Motor neuron (in vitro differentiated cells): ENCODE measurements at regions not wholly inside any gene's neighbourhood (a gene's known extent, or its start where the extent isn't known, plus 50 kb on each side); places are given as distances from the start of the nearest gene placed in this dataset.
A peak's percentile ranks its signal among the peaks of the same experiment; 100 is the strongest.

Source experiments
- ATAC-seq, 8 experiments: fragments of 200-7000 bp; cut with Tn5 transposase; replicated peaks in 6 of 8; 2 replicates each; pipeline ENCODE4 v1.8.0; 2021; ENCODE audit warnings: mild to moderate bottlenecking in 8 of 8, moderate library complexity in 8 of 8
- H3K27ac ChIP-seq, 2 donors: fragments of 250-450 bp; sonication (Bioruptor Pico); 2 replicates each; pipeline ENCODE4 v1.9.0; 2021; ENCODE audit warnings: antibody characterized with exemption in 2 of 2, mild to moderate bottlenecking in 2 of 2, moderate library complexity in 1 of 2
- H3K4me1 ChIP-seq, 2 donors: fragments of 250-450 bp; sonication (Bioruptor Pico); replicated peaks in 1 of 2; 2 replicates each; pipeline ENCODE4 v1.6.1; 2021; ENCODE audit warnings: antibody characterized with exemption in 2 of 2, mild to moderate bottlenecking in 2 of 2, moderate library complexity in 1 of 2
- H3K4me3 ChIP-seq, 5 donors: fragments of 250-450 bp; sonication (Bioruptor Pico); 2 replicates each; pipeline ENCODE4 v1.9.0; 2021; ENCODE audit warnings: antibody characterized with exemption in 5 of 5, mild to moderate bottlenecking in 5 of 5, moderate library complexity in 4 of 5
- WGBS, 10 experiments: fragments of 450-650 bp; shearing (Covaris generic); methylation state at CpG; one replicate each; pipeline ENCODE4 v1.0.0; 2022; 5-methylcytosine and 5-hydroxymethylcytosine counted together
- in situ Hi-C, 9 experiments: fragments of 400-800 bp; cut with MboI; loops; one replicate each; pipeline ENCODE4 v1.15.0; 2021; ENCODE audit warnings: low sequenced_read_pairs in 9 of 9, low pct_unique_long_range_greater_than_20kb in 2 of 9; ENCODE audit not compliant: unreplicated experiment in 9 of 9

DNA sequence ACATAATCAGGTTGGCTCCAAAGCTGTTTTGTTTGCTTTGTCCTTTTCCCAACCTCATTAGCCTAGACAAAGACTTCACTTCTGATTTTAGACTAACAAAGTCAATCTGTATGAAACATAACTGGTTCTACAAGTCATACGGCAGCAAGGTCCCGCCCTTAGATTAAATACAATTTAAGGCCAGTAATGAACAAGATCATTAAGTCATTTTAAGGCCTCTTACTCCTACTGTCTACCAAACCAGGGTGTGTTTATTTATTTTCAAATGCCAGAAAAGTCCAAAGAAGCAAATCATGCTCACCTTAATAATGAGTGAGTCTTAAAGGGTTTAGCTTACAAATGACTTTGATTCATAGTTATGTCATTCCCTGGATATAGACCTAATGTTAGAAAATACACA, 148.4 kb upstream of the ACVR2A start:
- 32 to 100% (median 100%) methylated on average over 1 to 2 of the region's 2 CpGs; no CpG with 5 or more reads in 3 of the 10 experiments for WGBS, 10 experiments
- Histone ChIP-seq H3K4me1 (peaks cover 0 to 3% of the 10 kb centered on the region in 2 donors), H3K27ac (no peak overlapping the region), H3K4me3 (no peak overlapping the region)
- no peak for ATAC-seq
- in situ Hi-C loops = no loop called here

DNA sequence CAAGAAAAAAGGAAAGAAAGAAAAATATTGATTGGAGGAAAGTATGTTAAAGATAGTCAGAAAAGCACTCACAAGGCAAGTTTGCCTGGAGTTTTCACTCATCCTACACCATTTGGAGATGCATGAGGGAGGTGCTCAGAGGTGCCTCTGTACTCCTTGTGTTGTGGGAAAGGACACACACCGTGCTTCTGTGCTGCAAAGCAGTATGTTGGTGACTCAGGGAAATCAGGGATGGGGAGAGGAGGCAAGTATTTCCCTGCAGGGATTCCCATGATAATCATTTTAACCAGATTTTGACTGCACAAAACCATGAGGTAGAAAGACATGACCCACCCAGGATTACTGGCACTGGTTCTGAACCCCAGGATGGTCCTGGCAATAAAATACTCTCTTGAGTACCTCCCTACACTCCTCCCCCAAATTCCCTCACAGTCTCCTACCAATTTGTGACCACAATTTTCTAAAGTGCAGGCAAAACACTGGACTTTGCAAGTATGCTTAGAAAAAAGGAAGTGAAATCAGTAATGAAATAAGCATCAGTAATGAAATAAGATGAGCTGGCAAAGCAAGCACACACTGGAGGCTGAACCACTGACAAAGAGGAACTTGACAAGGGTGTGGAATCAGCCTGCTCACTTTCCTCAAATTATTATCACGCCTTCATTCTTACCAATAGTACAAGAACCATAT, 155.5 kb upstream of the ACVR2A start:
- Histone ChIP-seq H3K4me1 (no peaks in the 10 kb centered on the region), H3K27ac (no peak overlapping the region), H3K4me3 (no peak overlapping the region)
- 0 to 100% (median 56%) methylated on average over 1 to 2 of the region's 2 CpGs; no CpG with 5 or more reads in 1 of the 10 experiments for WGBS, 10 experiments
- ATAC-seq = peak in 3 of 8 experiments; percentile 10 to 85 (median 65)
- in situ Hi-C loops = no loop called here

DNA sequence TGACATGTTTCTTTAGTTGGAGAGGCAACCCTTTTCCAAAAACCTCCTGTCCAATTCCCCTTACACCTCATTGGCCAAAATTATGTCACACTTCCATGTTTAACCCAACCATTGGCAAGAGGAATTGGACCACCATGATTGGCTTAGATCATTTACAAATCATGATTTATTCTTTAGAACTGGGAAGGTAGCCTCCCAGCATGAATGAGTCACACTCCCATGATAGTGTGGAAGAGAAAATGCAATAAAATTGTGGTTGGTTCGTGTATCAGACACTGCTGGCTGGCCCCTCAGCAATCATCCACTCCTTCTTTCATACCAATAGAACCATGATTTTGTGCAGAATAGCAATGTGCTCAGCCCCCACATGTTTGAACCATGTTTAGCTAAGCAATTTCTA, 156.6 kb upstream of the ACVR2A start:
- ATAC-seq = peak in 2 of 8 experiments; percentile 72 to 91
- no peak overlapping the region for H3K4me3 ChIP-seq
- H3K27ac ChIP-seq = no peak overlapping the region
- no peaks in the 10 kb centered on the region for H3K4me1 ChIP-seq
- in situ Hi-C loops = no loop called here
- WGBS, 10 experiments = 0 to 88% (median 55%) methylated on average over 1 of the region's 1 CpG; no CpG with 5 or more reads in 4 of the 10 experiments

DNA sequence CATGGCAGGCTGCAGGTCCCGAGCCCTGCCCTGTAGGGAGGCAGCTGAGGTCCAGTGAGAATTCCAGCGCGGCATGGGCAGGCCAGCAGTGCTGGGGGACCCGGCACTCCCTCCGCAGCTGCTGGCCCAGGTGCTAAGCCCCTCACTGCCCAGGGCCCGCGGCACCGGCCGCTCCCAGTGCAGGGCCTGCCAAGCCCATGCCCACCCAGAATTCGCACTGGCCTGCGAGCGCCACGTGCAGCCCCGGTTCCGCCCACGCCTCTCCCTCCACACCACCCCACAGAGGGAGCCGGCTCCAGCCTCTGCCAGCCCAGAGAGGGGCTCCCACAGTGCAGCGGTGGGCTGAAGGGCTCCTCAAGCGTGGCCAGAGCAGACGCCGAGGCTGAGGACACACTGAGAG, 158.5 kb upstream of the ACVR2A start:
- no peaks in the 10 kb centered on the region for H3K4me1 ChIP-seq
- no peak overlapping the region for H3K4me3 ChIP-seq
- in situ Hi-C loops = no loop called here
- ATAC-seq = no peak
- 100% methylated on average over 1 of the region's 21 CpGs; no CpG with 5 or more reads in 9 of the 10 experiments for WGBS, 10 experiments
- H3K27ac ChIP-seq = no peak overlapping the region

DNA sequence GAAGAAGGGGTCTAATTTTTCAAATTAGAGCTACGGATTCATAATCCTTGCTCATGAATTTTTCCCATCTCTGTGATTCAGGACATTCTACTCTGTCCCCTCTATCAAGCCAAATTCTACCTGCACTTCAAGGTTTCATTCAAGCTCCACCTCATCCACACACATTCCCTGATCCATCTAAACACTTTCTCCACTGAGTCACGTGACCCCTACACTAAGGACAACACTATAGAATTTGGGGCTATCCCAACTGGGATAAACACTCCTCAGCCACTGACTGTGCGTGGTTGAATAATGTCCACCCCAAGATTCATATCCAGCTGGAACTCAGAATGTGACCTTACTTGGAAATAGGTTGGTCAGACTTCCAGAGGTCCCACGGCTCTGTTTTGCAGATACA, 159.9 kb upstream of the ACVR2A start:
- Histone ChIP-seq H3K27ac (no peak overlapping the region), H3K4me3 (no peak overlapping the region), H3K4me1 (peaks cover 4 to 6% of the 10 kb centered on the region in 2 donors)
- in situ Hi-C loops = no loop called here
- no peak for ATAC-seq
- WGBS, 10 experiments = 0 to 83% (median 50%) methylated on average over 1 to 4 of the region's 4 CpGs; no CpG with 5 or more reads in 3 of the 10 experiments

DNA sequence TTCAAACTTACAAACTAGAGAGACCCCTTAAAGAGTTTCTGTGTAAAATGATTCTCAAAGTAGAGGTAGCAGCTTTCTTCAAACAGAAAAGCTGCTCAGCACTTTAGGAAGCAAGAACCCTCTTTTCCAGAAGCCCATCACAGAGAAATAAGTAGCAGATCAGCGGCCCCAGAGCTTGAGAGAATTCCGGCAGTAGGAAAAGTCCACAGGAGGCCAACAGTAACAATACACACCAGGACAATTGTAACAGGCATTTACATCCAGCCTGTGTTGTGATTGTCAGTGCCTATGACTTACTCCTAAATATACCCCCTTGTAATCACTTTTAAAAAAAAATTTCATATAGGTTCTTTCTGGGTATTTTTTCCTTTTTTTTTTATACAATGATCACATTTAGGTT, 161.4 kb upstream of the ACVR2A start:
- in situ Hi-C loops = no loop called here
- no peak for ATAC-seq
- H3K27ac ChIP-seq = no peak overlapping the region
- H3K4me3 ChIP-seq = no peak overlapping the region
- WGBS, 10 experiments = 47 to 79% (median 65%) methylated on average over 2 of the region's 2 CpGs; no CpG with 5 or more reads in 4 of the 10 experiments
- H3K4me1 ChIP-seq = peaks cover 4 to 13% of the 10 kb centered on the region in 2 donors

DNA sequence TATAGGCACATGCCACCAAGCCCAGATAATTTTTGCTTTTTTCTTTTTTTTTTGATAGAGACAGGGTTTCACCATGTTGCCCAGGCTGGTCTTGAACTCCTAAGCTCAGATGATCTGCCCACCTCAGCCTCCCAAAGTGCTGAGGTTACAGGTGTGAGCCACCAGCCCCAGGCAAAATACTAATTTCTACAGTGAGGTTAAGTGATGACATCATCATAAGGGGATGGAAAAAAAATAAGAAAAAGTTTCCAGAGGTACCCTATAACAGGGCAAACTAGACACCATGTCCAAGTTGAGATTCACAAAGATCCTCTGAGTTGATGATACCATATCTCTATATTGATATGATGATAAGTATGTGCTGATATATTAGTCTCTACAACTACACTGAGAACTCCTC, 163.7 kb upstream of the ACVR2A start:
- Histone ChIP-seq H3K4me3 (no peak overlapping the region), H3K27ac (no peak overlapping the region), H3K4me1 (peaks cover 4 to 13% of the 10 kb centered on the region in 2 donors)
- ATAC-seq = no peak
- in situ Hi-C loops = no loop called here

DNA sequence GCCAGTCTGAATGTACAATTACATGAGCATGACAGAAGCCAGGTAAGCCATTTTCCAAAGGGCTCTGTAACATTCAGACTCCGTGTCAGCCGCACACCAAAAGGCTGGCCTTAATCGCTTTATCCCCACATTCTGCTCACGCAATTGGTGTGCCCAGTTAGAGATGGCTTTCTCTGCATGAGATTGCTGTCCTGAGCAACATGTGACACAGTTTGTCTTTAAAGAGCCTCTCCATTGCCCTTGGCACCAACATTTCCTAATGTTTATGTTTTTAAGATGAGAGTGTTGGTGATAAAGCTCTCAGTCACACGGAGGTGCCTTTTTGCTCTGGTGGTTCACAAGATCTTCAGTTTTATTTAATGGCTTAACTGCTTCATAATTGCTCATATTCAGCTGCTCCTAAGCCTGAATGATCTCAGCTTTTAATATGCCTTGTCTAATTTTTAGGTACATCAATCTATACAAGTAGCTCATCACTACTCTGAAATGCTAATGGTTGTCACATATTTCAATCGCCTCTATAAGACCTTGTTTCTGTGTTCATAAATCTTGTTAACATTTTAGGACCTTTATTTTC, 164.8 kb upstream of the ACVR2A start:
- ATAC-seq = peak in 5 of 8 experiments; percentile 70 to 91 (median 74)
- 45 to 100% (median 71%) methylated on average over 1 to 6 of the region's 6 CpGs; no CpG with 5 or more reads in 1 of the 10 experiments for WGBS, 10 experiments
- in situ Hi-C loops = no loop called here
- H3K4me1 ChIP-seq = peaks cover 4 to 13% of the 10 kb centered on the region in 2 donors
- H3K27ac ChIP-seq = peak overlapping the region in 1 of 2 donors; percentile 15
- H3K4me3 ChIP-seq = no peak overlapping the region

DNA sequence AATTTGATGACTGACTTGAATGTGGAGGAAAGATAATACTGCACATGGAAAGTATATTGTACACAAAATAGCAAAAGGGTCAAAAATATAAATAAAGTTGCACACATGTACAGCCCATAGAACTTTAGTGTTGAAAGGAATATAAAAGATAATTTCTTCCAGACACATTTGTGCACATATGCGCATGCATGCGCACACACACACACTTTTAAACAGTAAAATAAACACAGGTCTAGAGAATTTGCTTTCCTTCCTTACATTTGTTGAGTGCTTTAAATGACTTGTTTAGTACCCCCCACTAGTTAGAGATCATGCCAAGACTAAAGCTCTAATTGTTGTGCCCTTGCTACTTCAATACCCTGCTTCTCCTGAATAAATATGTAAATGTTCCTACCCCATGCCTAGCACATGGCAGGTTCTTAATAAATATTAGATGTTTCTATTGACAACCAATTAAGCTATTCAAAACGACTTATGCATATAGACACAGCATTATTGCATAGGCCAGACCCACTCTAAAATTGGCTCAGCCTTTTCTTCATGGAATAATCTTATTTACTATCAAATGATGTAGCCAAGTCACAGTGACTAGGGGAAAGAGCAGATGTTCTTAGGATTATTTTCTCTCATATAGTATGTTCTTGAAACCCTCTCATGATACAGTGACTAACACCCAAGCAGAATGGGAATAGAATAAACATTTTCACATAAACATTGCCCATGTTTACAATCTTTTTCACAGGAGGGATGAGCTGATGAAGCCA, 165.5 kb upstream of the ACVR2A start:
- peak; percentile 7 to 89 (median 42) for ATAC-seq
- in situ Hi-C loops = no loop called here
- H3K4me3 ChIP-seq = no peak overlapping the region
- H3K4me1 ChIP-seq = peaks cover 4 to 13% of the 10 kb centered on the region in 2 donors
- peak overlapping the region in 1 of 2 donors; percentile 15 for H3K27ac ChIP-seq
- 20 to 94% (median 70%) methylated on average over 1 to 3 of the region's 3 CpGs; no CpG with 5 or more reads in 2 of the 10 experiments for WGBS, 10 experiments

DNA sequence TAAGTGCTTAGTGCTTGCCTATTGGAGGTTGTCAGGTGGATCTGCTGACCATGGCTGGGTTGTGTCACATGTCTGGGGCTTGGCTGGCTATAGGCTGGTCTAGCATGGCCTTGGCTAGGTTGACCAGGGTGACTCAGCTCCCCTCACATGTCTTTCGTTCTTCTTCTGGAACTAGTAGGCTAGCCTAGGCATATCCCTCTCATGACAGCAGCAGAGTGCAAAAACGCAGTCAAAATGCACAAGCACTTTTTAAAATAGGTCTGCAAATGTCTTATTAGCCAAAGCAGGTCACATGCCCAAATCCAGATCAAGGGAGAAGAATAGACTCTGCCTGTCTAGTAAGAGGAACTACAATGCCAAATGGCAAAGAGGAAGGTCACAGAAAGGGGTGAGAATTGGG, 179.7 kb upstream of the ACVR2A start:
- 0 to 100% (median 52%) methylated on average over 1 to 2 of the region's 2 CpGs; no CpG with 5 or more reads in 4 of the 10 experiments for WGBS, 10 experiments
- ATAC-seq = peak in 2 of 8 experiments; percentile 78 to 87
- in situ Hi-C loops = no loop called here
- Histone ChIP-seq H3K4me3 (no peak overlapping the region), H3K4me1 (no peaks in the 10 kb centered on the region), H3K27ac (no peak overlapping the region)

DNA sequence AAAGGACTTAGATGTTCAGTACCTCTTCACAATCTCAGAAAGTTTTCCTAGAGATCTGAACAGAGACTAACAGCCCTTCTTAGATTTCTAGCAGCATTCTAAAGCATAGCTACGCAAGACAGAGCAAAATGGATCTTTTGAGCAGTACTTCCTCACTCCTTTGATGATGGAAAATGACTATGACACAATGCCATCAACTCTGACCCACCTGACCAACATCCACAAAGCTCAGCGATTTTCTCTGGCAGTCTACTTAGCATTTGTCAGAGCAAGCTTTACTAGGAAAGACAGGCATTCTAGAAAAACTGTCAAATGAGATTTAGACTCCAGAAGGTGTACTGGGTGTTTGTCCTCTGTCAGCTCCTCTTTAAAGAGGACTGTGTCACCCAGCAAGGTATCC, 180.9 kb upstream of the ACVR2A start:
- Histone ChIP-seq H3K4me1 (no peaks in the 10 kb centered on the region), H3K4me3 (no peak overlapping the region), H3K27ac (no peak overlapping the region)
- 0 to 100% (median 71%) methylated on average over 1 to 2 of the region's 2 CpGs; no CpG with 5 or more reads in 2 of the 10 experiments for WGBS, 10 experiments
- ATAC-seq = peak in 1 of 8 experiments; percentile 16
- in situ Hi-C loops = no loop called here

DNA sequence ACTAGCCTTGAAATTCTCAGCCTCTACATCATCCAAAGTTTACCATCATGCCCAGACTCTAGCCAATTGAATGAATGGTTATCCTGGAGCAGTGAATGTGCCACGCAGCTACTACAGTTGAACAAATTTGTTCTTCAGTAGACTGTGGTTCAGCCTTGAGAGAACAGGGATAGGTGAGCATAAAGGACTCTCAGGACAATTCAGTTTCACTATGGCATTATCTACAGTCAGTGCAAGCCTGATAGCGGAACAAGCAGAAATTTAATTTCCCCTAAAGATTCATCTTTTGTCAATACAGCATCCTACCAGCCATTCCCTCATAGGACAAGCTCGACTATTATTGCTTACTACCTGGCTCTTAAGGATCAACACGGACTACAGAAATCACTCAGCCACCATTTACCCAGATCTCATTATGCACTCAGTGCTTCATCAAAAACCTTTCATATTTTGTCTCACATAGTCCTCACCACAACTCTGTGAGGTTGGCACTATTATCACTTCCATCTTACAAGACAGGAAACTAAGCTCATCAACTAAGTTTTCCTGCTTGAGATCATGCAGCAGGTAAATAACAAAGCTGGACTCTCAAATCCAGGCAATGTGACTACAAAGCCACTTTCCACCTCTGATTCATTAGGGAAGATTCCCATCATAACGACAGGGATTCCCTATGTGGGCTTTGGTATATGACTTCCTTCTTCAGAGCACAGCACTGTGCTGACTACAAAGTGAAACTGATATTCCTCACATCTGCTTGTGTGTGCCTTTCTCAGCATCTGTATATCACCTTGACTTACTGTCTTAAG, 181.5 kb upstream of the ACVR2A start:
- Histone ChIP-seq H3K4me3 (no peak overlapping the region), H3K27ac (no peak overlapping the region), H3K4me1 (no peaks in the 10 kb centered on the region)
- WGBS, 10 experiments = 15 to 100% (median 83%) methylated on average over 2 to 4 of the region's 5 CpGs; no CpG with 5 or more reads in 2 of the 10 experiments
- peak in 1 of 8 experiments; percentile 41 for ATAC-seq
- in situ Hi-C loops = no loop called here
